Fibroblast of skin of left quadriceps (primary cell): ENCODE measurements at regions not wholly inside any gene's neighbourhood (a gene's known extent, or its start where the extent isn't known, plus 50 kb on each side); places are given as distances from the start of the nearest gene placed in this dataset.
"Not testable (repeated sequence)": the region's sequence is repeated elsewhere in the genome, so short reads cannot be mapped to it uniquely, and the experiment has no call there.

Experiments used
- DNase-seq, 2 experiments: peaks; one replicate each; pipeline ENCODE4 v3.0.0-alpha.2; 2013; ENCODE audit warnings: low read depth in 2 of 2

DNA sequence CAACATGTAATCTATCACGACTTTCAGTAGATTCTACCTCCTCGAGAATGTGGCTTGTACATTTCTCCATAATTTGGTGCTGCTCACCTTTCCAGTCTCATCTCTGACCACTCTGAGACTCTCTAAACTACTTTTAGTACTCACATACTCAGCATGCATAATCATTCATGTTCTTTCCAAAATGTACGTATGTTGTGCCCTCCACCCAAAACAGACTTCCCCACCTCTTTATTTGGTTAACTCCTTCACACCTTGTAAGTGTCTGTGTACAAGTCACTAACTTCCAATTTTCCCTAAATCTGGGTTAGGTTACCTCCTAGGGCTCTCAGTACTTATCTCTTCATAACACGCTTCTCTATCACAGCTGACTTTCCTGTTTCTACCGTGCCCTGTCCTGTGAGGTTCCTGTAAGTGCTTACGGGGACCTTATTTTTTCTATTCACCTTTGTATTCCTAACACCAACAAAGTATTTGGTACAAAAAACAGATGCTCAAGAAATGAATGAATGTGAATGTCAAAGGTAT lies 186.2 kb upstream of the MKLN1 start:
- no peak for DNase-seq

DNA sequence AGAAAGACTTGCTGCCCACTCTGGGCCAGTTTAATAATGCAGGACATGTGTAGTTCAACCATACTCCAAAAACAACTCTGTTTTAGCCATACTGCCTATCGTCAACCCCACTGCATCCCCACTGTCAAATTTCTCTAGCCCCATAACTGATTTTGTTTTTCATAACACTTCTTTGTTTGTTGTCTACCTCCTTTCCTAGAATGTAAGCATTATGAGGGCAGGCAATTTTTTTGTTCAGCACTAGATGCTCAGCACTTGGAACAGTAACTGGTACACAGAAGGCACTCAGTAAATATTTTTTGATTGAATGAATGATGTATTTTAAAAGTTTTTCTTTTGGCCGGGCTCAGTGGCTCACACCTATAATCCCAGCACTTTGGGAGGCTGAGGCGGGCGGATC lies 183.8 kb upstream of the MKLN1 start:
- no peak for DNase-seq

DNA sequence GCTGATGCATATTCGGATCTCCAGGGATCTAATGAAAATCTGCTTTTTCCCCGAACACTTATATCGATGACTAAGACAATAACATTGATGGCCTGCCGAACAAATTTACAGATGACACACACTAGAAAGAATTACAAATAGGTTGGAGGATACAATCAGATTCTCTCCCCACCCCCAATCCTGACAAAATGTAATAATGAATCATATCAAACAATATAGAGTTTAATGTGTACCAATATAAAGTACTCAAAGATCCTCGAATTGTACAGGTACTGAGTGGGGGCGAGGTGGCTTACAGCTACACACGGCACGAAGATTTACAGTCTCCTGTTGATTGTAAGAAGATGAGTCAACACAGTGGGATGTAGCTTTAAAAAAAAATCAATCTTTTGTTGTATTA lies 182.7 kb upstream of the MKLN1 start:
- DNase-seq = no peak

DNA sequence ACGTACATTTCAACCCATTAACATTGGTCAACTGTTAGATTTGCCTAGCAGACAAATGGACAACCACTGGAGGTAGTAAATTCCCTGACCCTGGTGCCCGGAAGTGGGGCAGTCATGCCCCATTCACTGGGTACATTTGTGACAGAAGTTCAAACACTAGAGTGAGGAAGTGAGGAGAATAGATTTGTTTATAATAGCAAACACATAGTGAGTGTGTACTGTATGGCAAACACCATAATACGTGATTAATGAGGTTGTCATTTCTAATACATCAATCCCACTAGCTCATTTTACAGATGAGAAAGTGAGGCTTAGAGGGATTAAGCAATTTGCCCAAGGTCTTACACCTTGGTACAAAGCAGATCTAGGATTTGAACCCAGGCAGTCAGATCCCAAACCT lies 181.9 kb upstream of the MKLN1 start:
- no peak for DNase-seq

DNA sequence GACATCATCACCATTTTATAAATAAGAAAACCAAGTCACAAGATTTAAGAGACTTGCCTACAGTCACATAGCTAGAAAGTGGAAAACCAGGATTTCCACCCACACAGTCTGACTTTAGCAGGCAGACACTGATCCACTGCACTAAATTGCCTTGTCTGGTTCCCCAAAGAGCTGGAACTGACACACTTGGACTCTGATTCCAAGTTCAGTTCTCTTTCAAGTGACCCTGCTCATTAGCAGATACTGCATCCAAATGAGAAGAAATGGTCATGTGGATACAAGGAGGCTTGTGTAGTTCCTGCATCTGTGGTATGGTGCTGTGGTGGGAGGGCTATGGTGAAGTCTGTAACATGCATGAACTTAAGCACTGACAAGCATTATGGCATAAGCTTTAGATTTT lies 180.1 kb upstream of the MKLN1 start:
- no peak for DNase-seq

DNA sequence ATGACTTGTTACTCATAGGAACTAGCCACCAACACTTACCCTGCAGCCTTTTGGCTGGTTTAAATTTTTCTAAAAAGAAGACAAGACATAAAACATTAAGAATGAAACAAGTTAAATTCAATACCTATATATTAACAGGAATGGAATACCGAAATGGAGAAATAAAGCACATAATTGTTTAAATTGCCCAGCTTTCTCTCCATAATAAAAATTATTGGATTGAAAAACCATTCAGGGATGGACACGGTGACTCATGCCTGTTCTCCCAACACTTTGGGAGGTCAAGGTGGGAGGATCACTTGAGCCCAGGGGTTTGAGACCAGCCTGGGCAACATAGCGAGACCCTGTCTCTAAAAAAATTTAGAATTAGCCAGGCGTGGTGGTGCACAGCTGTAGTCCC lies 179.4 kb upstream of the MKLN1 start:
- no peak for DNase-seq

DNA sequence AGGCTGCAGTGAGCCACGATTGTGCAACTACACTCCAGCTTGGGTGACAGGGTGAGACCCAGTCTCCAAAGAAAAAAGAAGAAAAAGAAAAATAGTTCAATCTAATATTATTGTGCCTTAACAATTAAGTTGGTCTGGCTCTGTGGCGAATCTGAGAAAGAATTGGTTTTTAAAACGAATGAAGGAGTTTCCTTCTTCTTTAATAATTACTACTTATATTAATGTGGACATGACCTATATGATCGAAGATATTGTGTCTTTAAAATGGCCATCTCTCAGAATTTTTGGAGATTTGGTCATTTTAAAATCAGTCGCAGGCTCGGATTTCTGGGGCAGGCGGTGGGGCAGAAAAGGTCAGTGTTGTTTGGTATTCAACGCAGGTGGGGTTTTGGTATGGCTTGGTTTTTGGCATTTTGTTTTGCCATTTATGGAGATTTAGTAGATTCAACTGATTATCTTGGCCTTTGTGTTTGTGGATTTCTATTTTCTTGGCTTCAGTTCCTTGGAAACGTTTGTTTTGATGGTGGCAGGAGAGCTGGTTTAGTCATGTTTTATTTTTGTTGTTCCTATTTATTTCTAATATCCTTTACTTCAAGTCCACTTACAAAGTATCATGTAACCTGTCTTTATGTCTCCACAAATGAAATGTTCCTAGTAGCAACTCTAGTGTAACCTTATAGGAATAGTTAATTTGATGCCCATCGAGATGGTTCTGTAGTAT lies 178.8 kb upstream of the MKLN1 start:
- no peak for DNase-seq

DNA sequence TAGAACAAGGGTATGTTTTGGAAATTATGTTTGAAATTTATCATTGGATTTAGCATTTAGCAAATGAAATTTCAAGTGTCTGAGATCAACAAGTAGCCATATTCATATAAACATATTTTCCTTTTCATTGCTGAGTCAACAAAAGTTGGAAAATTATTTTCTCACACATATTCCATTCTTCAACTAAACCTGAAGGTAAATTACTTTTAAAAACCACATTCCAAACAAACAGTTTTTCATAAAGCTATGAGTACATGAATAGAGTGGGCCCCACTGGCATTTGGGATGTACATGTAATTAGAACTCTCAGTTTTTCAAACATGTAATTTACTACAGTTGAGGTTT lies 178.3 kb upstream of the MKLN1 start:
- DNase-seq = no peak

DNA sequence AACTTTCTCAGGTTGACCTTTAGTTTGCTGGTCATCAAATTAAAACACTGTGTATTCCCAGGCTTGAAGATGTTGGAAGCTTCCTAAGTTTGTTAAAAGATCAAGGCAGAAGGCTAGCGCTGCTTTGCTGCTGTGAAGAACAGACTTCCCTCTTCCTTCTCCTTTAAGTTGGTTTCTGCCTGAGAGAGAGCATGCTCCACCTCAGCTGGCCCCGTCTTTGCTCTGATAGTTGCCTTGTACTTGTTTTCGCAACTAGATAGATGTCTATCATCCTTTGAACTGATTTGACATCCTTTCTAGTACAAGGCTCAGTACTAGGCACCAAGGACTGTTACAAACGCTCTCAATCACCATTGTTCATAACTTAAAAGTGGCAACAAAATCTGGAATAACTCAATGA lies 177.8 kb upstream of the MKLN1 start:
- no peak for DNase-seq

DNA sequence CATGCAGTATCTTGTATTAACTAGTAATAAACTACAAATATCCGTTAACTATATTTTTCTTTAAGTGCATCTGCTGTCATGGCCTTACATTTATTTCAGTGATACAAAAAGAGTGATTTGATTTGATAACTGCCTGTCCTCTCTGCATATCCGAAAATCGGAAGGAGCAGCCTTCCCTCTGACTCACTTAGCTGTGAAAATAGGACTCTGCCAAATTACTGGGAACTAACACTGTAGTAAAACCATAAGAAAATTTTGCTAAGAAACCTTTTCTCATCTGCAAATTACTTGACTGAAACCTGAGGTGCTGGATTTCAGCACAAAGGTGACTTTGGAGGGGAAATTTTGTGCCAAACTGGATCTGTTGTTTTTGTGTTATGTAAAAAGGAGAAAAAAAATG lies 176.6 kb upstream of the MKLN1 start:
- no peak for DNase-seq

DNA sequence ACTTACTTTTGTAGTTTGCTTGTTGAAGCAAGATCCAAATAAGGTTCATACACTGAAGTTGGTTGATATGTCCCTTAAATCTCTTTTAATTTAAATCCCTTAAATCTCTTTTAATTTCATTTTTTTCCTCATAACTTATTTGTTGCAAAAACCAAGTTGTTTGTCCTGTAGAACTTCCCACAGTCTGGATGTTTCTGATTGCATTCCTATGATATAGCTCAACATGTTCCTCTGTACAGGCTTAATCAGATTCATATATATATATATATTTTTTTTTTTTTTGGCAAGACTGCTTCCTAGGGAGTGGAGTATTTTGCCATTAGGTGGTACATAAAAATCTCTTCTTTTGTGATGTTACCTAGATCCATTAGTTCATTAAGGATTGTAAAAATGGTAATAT lies 174.9 kb upstream of the MKLN1 start:
- DNase-seq = no peak

DNA sequence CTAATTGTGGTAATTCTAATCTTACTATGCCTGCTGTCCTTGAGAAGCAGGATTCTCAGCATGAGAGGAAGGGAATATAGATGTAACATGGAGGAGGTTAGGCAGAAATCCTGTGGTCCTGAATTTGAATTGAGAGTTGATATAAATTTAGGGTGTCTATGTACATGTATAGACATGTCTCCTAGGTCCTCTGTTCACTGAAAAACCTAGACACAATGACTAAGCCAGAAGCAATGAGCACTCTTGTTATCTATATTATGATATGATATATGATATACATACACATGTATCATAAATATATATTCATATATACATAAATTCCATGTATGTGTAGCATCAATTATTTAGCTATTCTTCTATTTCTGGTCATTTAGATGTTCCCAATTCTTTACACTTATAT lies 173.3 kb upstream of the MKLN1 start:
- no peak for DNase-seq

DNA sequence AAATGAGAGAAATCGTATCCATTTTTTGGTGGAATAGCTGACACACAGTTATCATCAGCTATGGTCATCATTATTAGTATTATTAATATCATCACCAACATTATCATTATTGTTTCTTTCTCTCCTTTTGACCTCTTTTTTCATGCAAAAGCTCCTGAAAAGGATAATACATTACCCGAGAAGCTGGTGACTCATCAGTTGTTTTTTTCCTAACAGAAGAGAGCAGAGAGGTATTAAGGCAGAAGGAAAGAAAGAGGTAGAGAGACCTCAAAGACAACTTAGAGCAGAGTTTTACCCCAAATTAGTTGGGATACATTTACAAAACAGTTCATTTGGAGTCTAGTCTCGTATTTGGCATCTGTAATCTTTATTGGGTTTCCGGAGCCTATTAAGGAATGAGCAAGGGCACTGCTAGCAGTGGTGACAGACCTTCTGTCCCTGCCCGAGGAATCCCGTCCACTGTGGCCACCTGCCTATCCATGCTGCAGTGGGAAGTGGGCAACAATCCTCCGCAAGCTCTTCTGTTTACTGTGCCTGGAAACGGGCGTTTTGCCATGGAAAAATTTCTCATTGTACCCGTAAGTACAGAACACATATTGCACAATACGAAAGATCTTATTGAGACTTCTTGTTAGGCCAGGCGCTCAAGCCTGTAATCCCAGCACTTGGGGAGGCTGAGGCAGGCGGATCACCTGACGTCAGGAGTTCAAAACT lies 170.0 kb upstream of the MKLN1 start:
- no peak for DNase-seq

DNA sequence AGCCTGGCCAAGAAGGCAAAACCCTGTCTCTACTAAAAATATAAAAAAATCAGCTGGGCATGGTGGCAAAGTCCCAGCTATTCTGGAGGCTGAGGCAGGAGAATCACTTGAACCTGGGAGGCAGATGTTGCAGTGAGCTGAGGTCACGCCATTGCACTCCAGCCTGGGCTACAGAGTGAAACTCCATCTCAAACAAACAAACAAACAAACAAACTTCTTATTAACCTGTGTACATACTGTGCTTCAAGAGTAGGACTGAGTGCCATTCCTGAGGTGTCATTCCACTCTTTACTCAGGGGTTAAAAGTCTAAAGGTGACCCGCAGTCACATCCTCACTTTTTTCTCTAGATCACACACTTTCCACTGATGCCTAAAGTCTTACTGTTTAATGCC lies 169.4 kb upstream of the MKLN1 start:
- DNase-seq = not testable (repeated sequence)

DNA sequence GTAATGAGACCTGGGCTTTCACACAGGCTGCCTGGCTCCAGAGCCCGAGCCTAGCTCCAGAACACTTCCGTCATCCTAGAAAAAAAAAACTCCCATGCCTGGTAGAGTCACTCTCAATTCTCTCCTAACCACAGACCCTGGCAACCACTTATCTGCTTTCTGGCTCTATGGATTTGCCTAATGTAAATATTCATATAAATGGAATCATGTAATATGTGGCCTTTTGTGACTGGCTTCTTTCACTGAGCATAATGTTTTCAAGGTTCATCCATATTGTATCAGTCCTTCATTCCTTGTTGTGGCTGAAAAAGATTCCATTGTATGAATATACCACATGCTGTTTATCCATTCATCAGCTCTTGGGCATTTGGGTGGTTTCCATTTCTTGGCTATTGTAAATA lies 167.7 kb upstream of the MKLN1 start:
- DNase-seq = no peak

DNA sequence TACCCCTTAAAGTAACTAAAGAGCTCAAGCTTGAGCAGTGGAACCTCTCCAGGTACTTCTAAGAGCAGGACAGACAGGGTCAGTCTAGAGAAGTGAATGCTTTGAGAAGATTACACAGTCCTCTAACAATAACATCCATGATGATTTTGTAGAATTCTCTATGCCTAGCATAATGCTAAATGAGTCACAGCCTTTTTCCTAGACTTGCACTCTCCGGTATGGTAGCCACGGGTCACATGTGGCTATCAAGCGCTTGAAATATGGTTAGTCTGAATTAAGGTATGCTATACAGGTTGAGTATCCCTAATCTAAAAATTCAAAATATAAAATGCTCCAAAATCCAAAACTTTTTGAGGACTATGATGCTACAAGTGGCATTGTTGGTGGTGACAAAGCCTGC lies 166.6 kb upstream of the MKLN1 start:
- no peak for DNase-seq

DNA sequence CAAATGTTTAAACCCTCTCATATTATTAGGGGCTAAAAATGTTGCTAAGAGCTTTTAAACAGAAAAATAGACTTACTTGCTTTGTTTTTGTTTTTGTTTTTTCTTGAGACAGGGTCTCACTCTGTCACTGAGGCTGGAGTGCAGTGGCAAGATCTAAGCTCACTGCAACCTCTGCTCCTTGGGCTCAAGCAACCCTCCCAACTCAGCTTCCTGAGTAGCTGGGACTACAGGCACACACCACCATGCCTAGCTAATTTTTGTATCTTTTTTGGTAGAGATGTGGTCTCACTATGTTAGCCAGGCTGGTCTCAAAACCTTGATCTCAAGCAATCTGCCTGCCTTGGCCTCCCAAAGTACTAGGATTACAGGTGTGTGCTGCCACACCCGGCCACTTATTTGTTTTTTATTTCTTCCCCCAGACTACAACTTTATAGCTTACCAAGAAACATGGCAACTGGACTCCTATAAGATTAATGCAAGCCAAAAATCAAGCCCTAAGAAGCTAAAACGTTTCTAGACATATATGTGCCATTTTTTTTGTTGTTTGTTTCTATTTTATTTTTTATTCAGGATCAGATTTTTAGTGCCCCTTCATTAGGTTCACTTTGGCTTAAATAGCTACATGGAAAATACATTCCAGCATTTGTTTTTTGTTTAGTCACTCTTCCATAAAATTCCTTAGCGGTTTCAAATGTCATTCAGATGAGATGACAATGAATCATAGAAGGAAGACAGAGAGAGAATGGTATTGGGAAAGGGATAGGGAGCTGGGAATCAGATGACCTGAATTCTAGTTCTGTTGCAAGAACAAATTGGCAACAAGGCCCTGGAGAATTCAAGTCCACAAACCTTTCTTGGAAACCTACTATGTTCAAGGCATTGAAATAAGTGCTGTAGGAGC lies 163.4 kb upstream of the MKLN1 start:
- DNase-seq = peak; percentile 83 to 85

DNA sequence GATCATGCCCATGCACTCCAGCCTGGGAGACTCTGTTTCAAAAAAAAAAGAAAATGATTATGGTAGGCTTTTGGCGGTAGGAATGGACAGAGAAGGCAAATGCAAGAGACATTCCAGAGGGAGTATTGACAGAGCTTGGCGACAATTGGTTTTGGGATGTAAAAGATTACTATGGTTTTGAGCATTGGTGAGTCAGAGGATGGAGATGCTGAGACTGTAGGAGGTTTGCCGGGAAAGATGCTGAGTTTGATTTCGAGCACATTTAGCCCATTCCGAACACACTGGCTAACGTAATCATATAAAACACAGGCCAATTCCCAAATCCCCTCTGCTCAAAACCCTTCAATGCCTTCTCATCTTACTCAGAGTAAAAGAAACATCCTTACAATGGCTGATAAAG lies 161.6 kb upstream of the MKLN1 start:
- peak; percentile 86 to 87 for DNase-seq

DNA sequence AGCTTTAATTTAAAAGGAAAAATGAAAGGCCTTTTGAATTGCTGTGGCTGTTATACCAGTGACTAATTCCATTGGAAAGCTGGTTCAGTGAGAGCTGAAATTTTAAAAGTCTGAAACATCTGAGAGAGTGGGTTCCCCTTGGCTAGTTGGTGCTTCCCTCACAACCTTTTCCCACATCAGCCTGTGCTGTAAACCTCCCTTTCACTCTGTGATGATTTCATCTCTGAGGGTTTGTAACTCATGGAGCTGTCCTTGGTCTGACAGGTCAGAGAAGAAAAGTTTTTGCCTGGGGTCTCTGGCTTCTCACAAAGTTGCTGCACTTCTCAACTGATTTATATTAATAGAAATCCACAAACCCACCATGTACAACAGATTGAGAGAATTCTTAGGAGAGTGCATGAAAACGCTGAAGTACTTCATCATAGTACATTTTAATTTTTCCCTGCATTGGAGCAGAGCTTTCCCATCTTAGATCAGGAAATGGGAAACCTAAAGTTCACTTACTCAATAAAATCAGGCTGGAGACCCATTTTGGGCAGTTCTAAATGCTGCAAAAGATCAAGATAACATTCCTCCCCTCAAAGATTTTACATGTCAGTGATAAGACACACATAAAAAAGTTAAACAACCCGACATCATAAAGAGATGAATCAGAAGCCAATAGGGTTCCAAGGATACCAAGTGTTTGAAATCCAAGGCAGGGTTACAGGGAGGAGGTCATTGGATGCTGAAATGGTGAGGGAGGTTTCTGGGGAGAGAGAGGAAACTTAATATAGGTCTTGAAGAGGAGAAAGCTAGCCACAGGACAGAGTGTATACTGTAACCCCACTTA lies 157.0 kb upstream of the MKLN1 start:
- DNase-seq = no peak

DNA sequence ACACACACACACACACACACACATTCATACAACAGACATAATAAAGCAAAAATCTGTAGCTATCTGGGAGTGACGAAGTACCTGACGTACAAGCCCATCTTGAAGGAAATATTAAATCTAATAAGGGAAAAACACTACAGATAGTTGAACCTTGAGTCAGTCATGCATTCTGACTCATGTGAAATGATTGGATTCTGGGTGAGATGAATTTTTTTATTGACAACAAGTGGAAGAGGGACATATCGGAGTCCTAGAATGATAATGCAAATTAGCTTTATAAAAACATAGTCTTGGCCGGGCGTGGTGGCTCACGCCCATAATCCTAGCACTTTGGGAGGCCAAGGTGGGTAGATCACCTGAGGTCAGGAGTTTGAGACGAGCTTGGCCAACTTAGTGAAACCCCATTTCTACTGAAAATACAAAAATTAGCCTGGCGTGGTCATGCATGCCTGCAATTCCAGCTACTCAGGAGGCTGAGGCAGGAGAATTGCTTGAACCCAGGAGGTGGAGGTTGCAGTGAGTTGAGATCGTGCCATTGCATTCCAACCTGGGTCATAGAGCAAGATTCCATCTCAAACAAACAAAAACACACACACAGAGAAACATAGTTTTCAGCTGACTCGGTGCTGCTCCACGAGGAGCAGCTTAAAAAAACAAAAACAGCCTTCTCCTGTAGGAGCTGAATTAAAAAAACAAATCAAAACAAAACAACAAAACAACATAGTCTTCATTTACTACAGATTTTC lies 154.4 kb upstream of the MKLN1 start:
- DNase-seq = no peak

DNA sequence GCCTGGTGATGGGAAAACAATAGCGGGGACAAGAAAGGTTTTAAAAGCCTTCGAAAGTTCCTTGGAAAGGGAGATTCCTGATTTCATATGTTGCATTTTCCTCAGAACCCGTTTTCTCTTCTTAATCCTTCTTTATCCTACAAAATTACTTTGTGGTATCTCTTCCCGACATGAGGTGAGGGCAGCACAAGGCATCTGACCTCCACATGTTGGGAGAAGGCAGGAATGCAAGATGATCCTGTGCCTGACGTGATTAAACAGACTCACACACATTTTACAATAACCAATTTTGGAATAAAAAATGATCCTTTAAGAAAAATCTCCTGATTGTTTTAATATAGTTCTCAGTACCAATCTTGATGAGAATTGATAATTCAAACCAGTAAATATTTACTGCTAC lies 153.3 kb upstream of the MKLN1 start:
- DNase-seq = no peak
